ENCODE measurements at regions not wholly inside any gene's neighbourhood (a gene's known extent, or its start where the extent isn't known, plus 50 kb on each side); places are given as distances from the start of the nearest gene placed in this dataset.

- no peak for DNase-seq
- TF ChIP-seq CTCF (IDR thresholded peaks at IDR 0.05) (no peak), POLR2A (IDR thresholded peaks at IDR 0.05) (no peak)
- intact Hi-C loops (cut with DNase I) = no loop called here
- Histone ChIP-seq H3K4me1 (no peaks in the 10 kb centered on the region), H3K4me3 (no peak overlapping the region), H3K27ac (no peak overlapping the region), H3K9me3 (no peaks in the 10 kb centered on the region), H3K27me3 (no peaks in the 10 kb centered on the region), H3K36me3 (no peaks in the 10 kb centered on the region)
- WGBS, 2 donors = 69 to 79% methylated on average over 6 of the region's 6 CpGs
These were observed 611.8 kb downstream of the SPOCK3 start for GRCh38 chr4:166622425-166622977.

- intact Hi-C loops (cut with DNase I) = no loop called here
- TF ChIP-seq CTCF (IDR thresholded peaks at IDR 0.05) (no peak), POLR2A (IDR thresholded peaks at IDR 0.05) (no peak)
- peaks cover 0 to 3% (median 0%) of the 10 kb centered on the region in 3 donors for H3K9me3 ChIP-seq
These were observed 609.2 kb downstream of the SPOCK3 start for GRCh38 chr4:166625018-166625637.

GRCh38 chr4:166628454-166628853 is 605.8 kb downstream of the SPOCK3 start:
- 33 to 52% methylated on average over 2 of the region's 2 CpGs for WGBS, 2 donors
- intact Hi-C loops (cut with DNase I) = no loop called here
- no peak for DNase-seq
- TF ChIP-seq CTCF (IDR thresholded peaks at IDR 0.05) (no peak), POLR2A (IDR thresholded peaks at IDR 0.05) (no peak)
- H3K27me3 ChIP-seq = no peaks in the 10 kb centered on the region
- H3K36me3 ChIP-seq = no peaks in the 10 kb centered on the region
- no peak overlapping the region for H3K4me3 ChIP-seq
- H3K27ac ChIP-seq = no peak overlapping the region
- no peaks in the 10 kb centered on the region for H3K4me1 ChIP-seq
- H3K9me3 ChIP-seq = peaks cover 0 to 3% (median 0%) of the 10 kb centered on the region in 3 donors

More at GRCh38 chr4:166625018-166625637, 609.2 kb downstream of the SPOCK3 start:
- no peaks in the 10 kb centered on the region for H3K27me3 ChIP-seq
- no peaks in the 10 kb centered on the region for H3K4me1 ChIP-seq
- DNase-seq = no peak
- H3K4me3 ChIP-seq = no peak overlapping the region
- H3K27ac ChIP-seq = no peak overlapping the region
- 35 to 61% methylated on average over 1 of the region's 1 CpG for WGBS, 2 donors
- no peaks in the 10 kb centered on the region for H3K36me3 ChIP-seq

GRCh38 chr4:166635367-166635766 is 598.9 kb downstream of the SPOCK3 start:
- 80 to 83% methylated on average over 2 of the region's 2 CpGs for WGBS, 2 donors
- Histone ChIP-seq H3K27me3 (no peaks in the 10 kb centered on the region), H3K4me1 (no peaks in the 10 kb centered on the region), H3K36me3 (no peaks in the 10 kb centered on the region), H3K9me3 (no peaks in the 10 kb centered on the region), H3K27ac (no peak overlapping the region), H3K4me3 (no peak overlapping the region)
- no peak for DNase-seq
- intact Hi-C loops (cut with DNase I) = no loop called here
- TF ChIP-seq CTCF (IDR thresholded peaks at IDR 0.05) (no peak), POLR2A (IDR thresholded peaks at IDR 0.05) (no peak)

GRCh38 chr4:166637816-166638215 is 596.5 kb downstream of the SPOCK3 start:
- H3K27ac ChIP-seq = no peak overlapping the region
- H3K27me3 ChIP-seq = no peaks in the 10 kb centered on the region
- TF ChIP-seq POLR2A (IDR thresholded peaks at IDR 0.05) (no peak), CTCF (IDR thresholded peaks at IDR 0.05) (no peak)
- no peaks in the 10 kb centered on the region for H3K36me3 ChIP-seq
- H3K4me3 ChIP-seq = no peak overlapping the region
- 51 to 56% methylated on average over 2 of the region's 2 CpGs for WGBS, 2 donors
- DNase-seq = no peak
- no peaks in the 10 kb centered on the region for H3K9me3 ChIP-seq
- intact Hi-C loops (cut with DNase I) = no loop called here
- no peaks in the 10 kb centered on the region for H3K4me1 ChIP-seq

Measured in esophagus squamous epithelium (tissue), 5 donors.